Esophagus muscularis mucosa (tissue), 4 donors: ENCODE measurements at regions not wholly inside any gene's neighbourhood (a gene's known extent, or its start where the extent isn't known, plus 50 kb on each side); places are given as distances from the start of the nearest gene placed in this dataset.

ENCODE experiments used
- DNase-seq: peaks from one replicate; pipeline ENCODE4 v3.0.0-alpha.2; 2017; ENCODE audit errors: extremely low spot score
- H3K27ac ChIP-seq, 4 donors: fragments of 200-600 bp; sonication (generic); replicated peaks in 1 of 4; 1 replicate in 3 of 4; 2 replicates in 1 of 4; pipeline ENCODE4 v1.5.1; 2016 to 2019; ENCODE audit warnings: mild to moderate bottlenecking in 1 of 4
- H3K27me3 ChIP-seq, 4 donors: fragments of 200-600 bp; sonication (generic); one replicate each; pipeline versions ENCODE4 v1.5.1 to v1.6.0; 2016 to 2019
- H3K36me3 ChIP-seq, 4 donors: fragments of 200-600 bp; sonication (generic); one replicate each; pipeline ENCODE4 v1.5.1; 2016 to 2019
- H3K4me1 ChIP-seq, 4 donors: fragments of 200-600 bp; sonication (generic); one replicate each; pipeline ENCODE4 v1.5.1; 2016 to 2019
- H3K4me3 ChIP-seq, 4 donors: fragments of 200-600 bp; sonication (generic); 1 replicate in 2 of 4; 2 replicates in 2 of 4; pipeline ENCODE4 v1.5.1; 2016 to 2019; ENCODE audit warnings: mild to moderate bottlenecking in 4 of 4, moderate library complexity in 1 of 4
- H3K9me3 ChIP-seq, 4 donors: fragments of 200-600 bp; sonication (generic); 1 replicate in 3 of 4; 2 replicates in 1 of 4; pipeline ENCODE4 v1.5.1; 2016 to 2019
- EP300 ChIP-seq: sonication (generic); formaldehyde crosslinking; IDR thresholded peaks from one replicate; pipeline ENCODE4 v1.6.1; 2017; ENCODE audit warnings: antibody characterized with exemption
- POLR2A ChIP-seq: fragments of 450-650 bp; IDR thresholded peaks from one replicate; pipeline ENCODE4 v1.6.1; 2017; ENCODE audit warnings: antibody characterized with exemption, moderate library complexity, mild to moderate bottlenecking, low read depth
- POLR2AphosphoS5 ChIP-seq, 2 donors: sonication (generic); formaldehyde crosslinking; IDR thresholded peaks; one replicate each; pipeline ENCODE4 v1.6.1; 2017; ENCODE audit warnings: antibody characterized with exemption in 2 of 2
- WGBS: methylation state at CpG from one replicate; pipeline ENCODE4 v1.1.5; 2018; 5-methylcytosine and 5-hydroxymethylcytosine counted together
- intact Hi-C: fragments of 100-400 bp; cut with DNase I; formaldehyde crosslinking; loops from one replicate; pipeline ENCODE4 v1.15.1; 2023
- TF ChIP-seq, protein P1 (sequence below), 3 experiments: fragments of 200-600 bp in 2 of 3; fragments of 450-650 bp in 1 of 3; sonication (generic) in 2 of 3; IDR thresholded peaks; one replicate each; pipeline ENCODE4 v1.5.1; 2017 to 2019; ENCODE audit warnings: antibody characterized with exemption in 3 of 3, mild to moderate bottlenecking in 2 of 3, moderate library complexity in 1 of 3

GRCh38 chr11:37199082-37199481 lies 601.0 kb upstream of the RAG2 start:
- Histone ChIP-seq H3K27ac (no peak overlapping the region), H3K4me3 (no peak overlapping the region), H3K36me3 (no peaks in the 10 kb centered on the region), H3K4me1 (no peaks in the 10 kb centered on the region), H3K27me3 (no peaks in the 10 kb centered on the region), H3K9me3 (no peaks in the 10 kb centered on the region)
- DNase-seq, result no peak
- no peak for TF ChIP-seq POLR2AphosphoS5 (IDR thresholded peaks at IDR 0.05)
- no peak for TF ChIP-seq POLR2A
- TF ChIP-seq, protein P1, sequence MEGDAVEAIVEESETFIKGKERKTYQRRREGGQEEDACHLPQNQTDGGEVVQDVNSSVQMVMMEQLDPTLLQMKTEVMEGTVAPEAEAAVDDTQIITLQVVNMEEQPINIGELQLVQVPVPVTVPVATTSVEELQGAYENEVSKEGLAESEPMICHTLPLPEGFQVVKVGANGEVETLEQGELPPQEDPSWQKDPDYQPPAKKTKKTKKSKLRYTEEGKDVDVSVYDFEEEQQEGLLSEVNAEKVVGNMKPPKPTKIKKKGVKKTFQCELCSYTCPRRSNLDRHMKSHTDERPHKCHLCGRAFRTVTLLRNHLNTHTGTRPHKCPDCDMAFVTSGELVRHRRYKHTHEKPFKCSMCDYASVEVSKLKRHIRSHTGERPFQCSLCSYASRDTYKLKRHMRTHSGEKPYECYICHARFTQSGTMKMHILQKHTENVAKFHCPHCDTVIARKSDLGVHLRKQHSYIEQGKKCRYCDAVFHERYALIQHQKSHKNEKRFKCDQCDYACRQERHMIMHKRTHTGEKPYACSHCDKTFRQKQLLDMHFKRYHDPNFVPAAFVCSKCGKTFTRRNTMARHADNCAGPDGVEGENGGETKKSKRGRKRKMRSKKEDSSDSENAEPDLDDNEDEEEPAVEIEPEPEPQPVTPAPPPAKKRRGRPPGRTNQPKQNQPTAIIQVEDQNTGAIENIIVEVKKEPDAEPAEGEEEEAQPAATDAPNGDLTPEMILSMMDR (IDR thresholded peaks at IDR 0.05), result no peak
- TF ChIP-seq EP300, result no peak
- intact Hi-C loops, result no loop called here
- 67% methylated on average over 1 of the region's 1 CpG for WGBS

DNA sequence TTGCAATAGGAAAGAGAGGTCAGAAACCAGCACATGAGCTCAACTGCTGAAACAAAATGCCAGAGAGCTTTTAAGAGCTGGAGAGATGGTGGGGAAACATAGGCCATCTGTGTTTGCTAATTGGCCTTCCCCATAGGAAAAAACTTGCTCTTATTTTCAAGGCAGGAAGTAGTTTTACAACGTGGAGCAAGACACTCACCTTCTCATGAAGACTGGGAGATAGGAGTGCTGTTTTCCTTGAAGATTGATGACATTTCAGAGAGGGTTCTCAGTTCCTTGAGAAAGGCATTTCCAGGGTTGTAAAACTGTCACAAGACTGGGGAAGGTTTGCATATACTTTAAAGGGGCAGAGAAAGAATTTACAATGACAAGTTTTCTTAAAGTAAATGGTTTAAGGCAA lies 586.3 kb upstream of the RAG2 start:
- 7% methylated on average over 1 of the region's 1 CpG for WGBS
- intact Hi-C loops, result no loop called here
- Histone ChIP-seq H3K27ac (no peak overlapping the region), H3K27me3 (no peaks in the 10 kb centered on the region), H3K4me1 (no peaks in the 10 kb centered on the region), H3K4me3 (no peak overlapping the region), H3K36me3 (no peaks in the 10 kb centered on the region), H3K9me3 (peaks cover 0 to 16% (median 7%) of the 10 kb centered on the region in 4 donors)
- TF ChIP-seq POLR2AphosphoS5 (IDR thresholded peaks at IDR 0.05) (no peak), EP300 (no peak), POLR2A (no peak)
- TF ChIP-seq, protein P1 (IDR thresholded peaks at IDR 0.05), result no peak
- no peak for DNase-seq

- Histone ChIP-seq H3K27ac (no peak overlapping the region), H3K4me3 (no peak overlapping the region), H3K9me3 (peaks cover 0 to 16% (median 7%) of the 10 kb centered on the region in 4 donors), H3K36me3 (no peaks in the 10 kb centered on the region), H3K27me3 (no peaks in the 10 kb centered on the region), H3K4me1 (no peaks in the 10 kb centered on the region)
- intact Hi-C loops, result no loop called here
- TF ChIP-seq POLR2A (no peak), EP300 (no peak), POLR2AphosphoS5 (IDR thresholded peaks at IDR 0.05) (no peak)
- TF ChIP-seq, protein P1 (IDR thresholded peaks at IDR 0.05), result no peak
- DNase-seq, result no peak
- 54% methylated on average over 5 of the region's 5 CpGs for WGBS
Measured at GRCh38 chr11:37182031-37182430, 584.0 kb upstream of the RAG2 start.

- no peak for TF ChIP-seq EP300
- TF ChIP-seq POLR2AphosphoS5 (IDR thresholded peaks at IDR 0.05), result no peak
- TF ChIP-seq POLR2A, result no peak
- TF ChIP-seq, protein P1 (IDR thresholded peaks at IDR 0.05), result no peak
- H3K9me3 ChIP-seq, result peaks cover 0 to 16% (median 7%) of the 10 kb centered on the region in 4 donors
- H3K27me3 ChIP-seq, result no peaks in the 10 kb centered on the region
- no peak overlapping the region for H3K4me3 ChIP-seq
- DNase-seq, result no peak
- no peaks in the 10 kb centered on the region for H3K4me1 ChIP-seq
- 100% methylated on average over 1 of the region's 1 CpG for WGBS
- no peaks in the 10 kb centered on the region for H3K36me3 ChIP-seq
- intact Hi-C loops, result no loop called here
- H3K27ac ChIP-seq, result no peak overlapping the region
Measured at GRCh38 chr11:37177721-37178120, 579.7 kb upstream of the RAG2 start.

GRCh38 chr11:37171451-37171850 lies 573.4 kb upstream of the RAG2 start:
- no peak for DNase-seq
- 73% methylated on average over 2 of the region's 2 CpGs for WGBS
- H3K27ac ChIP-seq, result no peak overlapping the region

More at GRCh38 chr11:37171451-37171850, 573.4 kb upstream of the RAG2 start:
- H3K9me3 ChIP-seq, result no peaks in the 10 kb centered on the region
- no peak overlapping the region for H3K4me3 ChIP-seq
- intact Hi-C loops, result no loop called here
- TF ChIP-seq, protein P1 (IDR thresholded peaks at IDR 0.05), result no peak
- TF ChIP-seq EP300 (no peak), POLR2AphosphoS5 (IDR thresholded peaks at IDR 0.05) (no peak), POLR2A (no peak)
- no peaks in the 10 kb centered on the region for H3K36me3 ChIP-seq
- H3K27me3 ChIP-seq, result no peaks in the 10 kb centered on the region
- no peaks in the 10 kb centered on the region for H3K4me1 ChIP-seq
